ENCODE measurements at regions not wholly inside any gene's neighbourhood (a gene's known extent, or its start where the extent isn't known, plus 50 kb on each side); places are given as distances from the start of the nearest gene placed in this dataset.

DNA sequence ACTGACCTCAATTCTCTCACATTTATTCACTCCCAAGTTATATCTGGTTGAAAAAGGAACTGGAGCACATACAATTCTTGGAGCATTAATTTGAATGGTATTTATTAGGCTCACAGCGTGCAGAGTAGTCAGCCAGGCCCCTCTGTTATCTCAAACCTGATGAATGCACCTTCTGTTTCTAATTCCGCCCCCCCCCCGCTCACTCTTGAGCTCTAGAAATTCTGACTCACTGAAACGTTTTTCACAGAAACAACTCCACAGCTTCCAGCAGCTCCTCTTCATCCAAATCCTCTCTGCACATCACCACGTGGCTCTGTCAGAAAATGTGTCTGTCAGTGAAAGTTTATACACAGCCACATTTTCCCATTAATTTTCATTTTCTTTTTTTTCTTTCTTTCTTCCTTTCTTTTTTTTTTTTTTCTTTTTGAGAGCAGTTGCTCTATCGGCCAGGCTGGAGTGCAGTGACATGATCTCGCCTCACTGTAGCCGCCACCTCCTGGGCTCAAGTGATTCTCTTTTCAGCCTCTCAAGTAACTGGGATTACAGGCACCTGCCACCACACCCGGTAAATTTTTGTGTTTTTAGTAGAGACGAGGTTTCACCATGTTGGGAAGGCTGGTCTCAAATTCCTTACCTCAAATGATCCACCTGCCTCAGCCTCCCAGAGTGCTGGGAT lies 109.4 kb downstream of the TBXT start:
- TF ChIP-seq, protein P1, sequence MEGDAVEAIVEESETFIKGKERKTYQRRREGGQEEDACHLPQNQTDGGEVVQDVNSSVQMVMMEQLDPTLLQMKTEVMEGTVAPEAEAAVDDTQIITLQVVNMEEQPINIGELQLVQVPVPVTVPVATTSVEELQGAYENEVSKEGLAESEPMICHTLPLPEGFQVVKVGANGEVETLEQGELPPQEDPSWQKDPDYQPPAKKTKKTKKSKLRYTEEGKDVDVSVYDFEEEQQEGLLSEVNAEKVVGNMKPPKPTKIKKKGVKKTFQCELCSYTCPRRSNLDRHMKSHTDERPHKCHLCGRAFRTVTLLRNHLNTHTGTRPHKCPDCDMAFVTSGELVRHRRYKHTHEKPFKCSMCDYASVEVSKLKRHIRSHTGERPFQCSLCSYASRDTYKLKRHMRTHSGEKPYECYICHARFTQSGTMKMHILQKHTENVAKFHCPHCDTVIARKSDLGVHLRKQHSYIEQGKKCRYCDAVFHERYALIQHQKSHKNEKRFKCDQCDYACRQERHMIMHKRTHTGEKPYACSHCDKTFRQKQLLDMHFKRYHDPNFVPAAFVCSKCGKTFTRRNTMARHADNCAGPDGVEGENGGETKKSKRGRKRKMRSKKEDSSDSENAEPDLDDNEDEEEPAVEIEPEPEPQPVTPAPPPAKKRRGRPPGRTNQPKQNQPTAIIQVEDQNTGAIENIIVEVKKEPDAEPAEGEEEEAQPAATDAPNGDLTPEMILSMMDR (IDR thresholded peaks at IDR 0.05): no peak
- TF ChIP-seq POLR2AphosphoS5 (IDR thresholded peaks at IDR 0.05): no peak
